AML-193 (cell line): ENCODE measurements at regions not wholly inside any gene's neighbourhood (a gene's known extent, or its start where the extent isn't known, plus 50 kb on each side); places are given as distances from the start of the nearest gene placed in this dataset.
"Not testable (repeated sequence)": the region's sequence is repeated elsewhere in the genome, so short reads cannot be mapped to it uniquely, and the experiment has no call there.

ENCODE experiments used
- DNase-seq, 2 experiments: peaks; one replicate each; lab custom pipeline; 2025; lab: John Stamatoyannopoulos, UW

DNA sequence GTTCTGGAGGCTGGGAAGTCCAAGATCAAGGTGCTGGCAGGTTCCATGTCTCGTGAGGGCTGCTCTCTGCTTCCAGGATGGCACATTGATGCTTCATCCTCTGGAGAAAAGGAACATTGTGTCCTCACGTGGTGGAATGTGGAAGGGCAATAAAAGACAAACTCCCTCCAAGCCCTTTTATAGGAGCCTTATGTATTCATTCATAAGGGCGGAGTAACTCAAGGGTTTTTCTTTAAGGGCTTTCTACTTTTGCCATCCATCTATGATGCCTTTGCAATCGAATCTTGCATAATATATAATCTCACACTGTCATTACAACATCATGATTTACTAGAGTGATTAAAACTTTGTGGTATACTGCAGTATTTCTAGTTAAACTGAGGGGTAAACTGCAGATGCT, 132.7 kb upstream of the DDHD1 start:
- DNase-seq, result no peak

DNA sequence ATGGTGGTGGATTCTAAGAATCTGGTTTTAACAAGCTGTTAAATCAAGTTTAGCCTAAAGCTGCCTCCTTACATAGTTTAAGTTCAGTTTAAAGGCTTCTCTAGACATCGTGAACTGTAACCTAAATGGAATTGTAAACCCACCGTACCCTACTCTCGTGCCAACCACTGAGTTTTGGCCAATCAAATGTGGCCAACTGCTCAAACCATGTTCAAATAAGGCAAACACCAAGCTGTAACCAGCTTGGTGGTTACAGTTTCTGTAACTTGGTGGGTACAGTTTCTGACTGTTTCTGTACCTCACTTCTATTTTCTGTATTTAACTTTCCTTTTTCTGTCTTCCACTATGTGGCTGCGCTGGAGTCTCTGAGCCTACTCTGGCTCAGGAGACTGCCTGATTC, 131.9 kb upstream of the DDHD1 start:
- no peak for DNase-seq

DNA sequence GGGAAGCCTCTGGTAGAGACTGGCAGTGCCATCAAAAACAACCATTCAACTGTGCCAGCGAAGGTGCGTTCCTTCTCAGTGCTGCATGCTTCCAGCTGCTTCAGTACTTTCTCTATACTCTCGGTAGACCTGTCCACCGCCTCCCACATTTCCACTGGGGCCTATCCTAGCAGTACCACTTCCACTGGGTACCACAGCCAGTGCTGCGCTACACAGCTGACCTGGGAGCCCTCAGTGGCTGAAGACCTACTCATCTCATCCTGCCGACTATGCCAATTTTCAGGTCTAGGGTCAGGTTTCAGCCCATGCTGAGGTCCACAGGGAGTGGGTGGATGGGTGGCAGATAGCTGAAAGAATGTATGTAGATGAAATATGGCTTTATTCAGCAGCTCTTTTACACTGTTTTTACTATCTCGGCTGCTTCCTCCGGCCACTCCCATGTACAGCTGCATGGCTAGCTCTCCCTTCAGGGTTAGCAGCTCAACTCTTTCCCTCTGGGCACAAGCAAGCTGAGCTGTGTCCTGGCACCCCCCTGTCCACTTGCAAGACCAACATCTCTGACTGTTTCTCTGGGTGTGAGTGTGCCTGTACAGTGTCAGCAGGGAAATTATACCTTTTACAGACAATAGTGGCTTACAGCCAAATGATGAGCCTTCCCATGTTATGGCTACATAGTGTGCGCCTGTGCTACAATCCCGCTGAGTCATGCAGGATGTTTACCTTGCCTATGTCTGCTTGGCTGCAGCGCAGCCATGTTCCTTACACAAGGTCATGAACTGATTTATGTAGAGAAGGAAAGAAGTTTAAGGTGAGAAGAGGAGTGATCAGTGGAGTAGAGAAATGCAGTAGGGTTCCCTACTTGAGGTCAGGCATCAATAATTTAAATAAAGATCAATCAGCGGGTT, 125.7 kb upstream of the DDHD1 start:
- DNase-seq, result no peak

DNA sequence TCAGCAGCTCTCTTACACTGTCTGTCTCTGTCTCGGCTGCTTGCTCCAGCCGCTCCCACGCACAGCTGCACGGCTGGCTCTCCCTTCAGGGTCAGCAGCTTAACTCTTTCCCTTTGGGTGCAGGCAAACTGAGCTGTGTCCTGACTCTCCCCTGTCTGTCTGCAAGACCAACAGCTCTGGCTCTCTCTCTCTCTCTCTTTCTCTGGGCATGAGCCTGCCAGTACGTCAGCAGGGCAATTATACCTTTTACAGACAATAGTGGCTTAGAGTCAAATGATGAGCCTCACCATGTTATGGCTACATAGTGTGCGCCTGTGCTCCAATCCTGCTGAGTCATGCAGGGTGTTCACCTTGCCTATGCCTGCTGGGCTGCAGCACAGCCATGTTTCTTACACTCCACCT, 120.5 kb upstream of the DDHD1 start:
- DNase-seq, result no peak

DNA sequence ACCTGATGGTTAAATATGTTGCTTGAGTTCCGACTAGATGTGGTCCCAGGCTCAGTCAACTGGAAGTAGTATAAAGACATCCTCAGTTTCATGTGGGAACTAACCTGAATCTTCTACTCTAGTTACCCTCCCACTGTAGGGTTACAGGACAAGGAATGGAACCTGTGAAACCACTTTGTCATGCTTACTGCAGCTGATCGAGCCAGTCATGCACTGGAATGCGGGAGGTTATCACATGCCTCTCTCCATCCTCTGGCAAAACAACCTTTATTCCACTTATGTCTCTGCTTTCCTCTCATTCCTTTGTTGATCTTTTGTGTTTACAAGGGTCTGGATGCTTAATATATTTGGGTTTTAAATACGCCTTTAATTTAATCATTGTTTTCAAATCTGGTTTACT, 111.9 kb upstream of the DDHD1 start:
- DNase-seq, result no peak

GRCh38 chr14:53260928-53261327, 107.8 kb upstream of the DDHD1 start:
- DNase-seq, result no peak

- DNase-seq, result no peak
These were observed 107.2 kb upstream of the DDHD1 start for GRCh38 chr14:53260286-53260685.

DNA sequence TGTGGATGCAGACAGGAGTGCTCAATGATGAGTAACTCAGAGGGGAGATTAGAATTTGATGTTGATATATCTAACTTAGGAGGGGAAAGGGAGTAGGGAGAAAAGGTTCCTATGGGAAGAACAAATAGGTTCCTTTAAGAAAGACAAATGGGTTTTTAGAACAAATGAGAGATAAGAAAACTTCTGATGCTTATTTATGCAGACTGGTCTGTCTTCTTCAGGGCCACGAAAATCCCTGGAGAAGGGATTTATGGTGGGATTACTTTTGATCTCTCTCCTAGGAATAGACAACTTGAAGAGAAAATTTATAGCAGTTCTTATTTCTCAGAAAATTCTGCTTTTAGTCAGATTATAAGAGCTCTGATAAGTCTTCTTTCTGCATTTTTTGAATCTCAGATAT, 99.0 kb upstream of the DDHD1 start:
- no peak for DNase-seq

- no peak for DNase-seq
These were observed 95.9 kb upstream of the DDHD1 start for GRCh38 chr14:53249059-53249458.

DNA sequence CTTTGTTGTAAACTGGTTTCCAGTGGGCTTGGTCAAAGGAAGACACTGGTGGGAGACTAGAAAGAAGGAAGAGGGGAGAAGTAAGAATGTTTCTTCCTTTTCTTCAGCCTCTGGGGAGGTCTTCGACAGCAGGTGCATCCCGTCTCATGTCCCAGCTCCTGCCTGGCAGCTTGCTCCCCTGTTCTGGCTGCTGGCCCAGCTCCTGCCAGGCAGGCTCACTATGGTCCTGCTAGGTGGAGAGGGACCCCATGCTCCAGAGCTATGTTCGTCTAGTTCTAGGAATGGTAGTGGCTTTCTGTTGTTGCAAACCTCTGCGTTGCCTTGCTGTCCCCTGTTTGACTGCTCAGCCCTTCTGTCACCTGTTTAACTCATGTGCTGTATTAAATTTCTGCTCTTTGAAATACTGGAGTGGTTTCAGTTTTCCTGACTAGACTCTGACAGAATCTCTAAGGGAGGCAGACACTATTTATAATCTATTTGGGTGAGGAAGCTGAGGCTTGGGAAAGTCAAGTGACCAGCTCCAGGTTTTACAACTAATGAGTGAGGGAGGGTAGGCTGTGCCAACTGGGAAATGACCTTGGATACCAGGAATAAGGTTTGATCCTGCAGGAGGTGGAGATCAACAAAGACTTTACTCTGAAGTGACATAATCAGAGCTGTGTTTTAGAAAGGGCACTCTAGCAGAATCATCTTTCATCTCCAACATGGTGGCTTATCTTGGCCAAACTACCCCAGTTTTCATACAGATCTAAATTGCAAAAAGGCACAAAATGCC, 94.7 kb upstream of the DDHD1 start:
- DNase-seq, result no peak

GRCh38 chr14:53242898-53243297, 89.8 kb upstream of the DDHD1 start:
- DNase-seq, result not testable (repeated sequence)

- DNase-seq, result no peak
These were observed 84.4 kb upstream of the DDHD1 start for GRCh38 chr14:53237488-53237887.

- no peak for DNase-seq
These were observed 83.6 kb upstream of the DDHD1 start for GRCh38 chr14:53236708-53237107.

- no peak for DNase-seq
These were observed 78.0 kb upstream of the DDHD1 start for GRCh38 chr14:53231171-53231570.

- DNase-seq, result no peak
These were observed 75.8 kb upstream of the DDHD1 start for GRCh38 chr14:53228966-53229365.

- DNase-seq, result no peak
These were observed 74.1 kb upstream of the DDHD1 start for GRCh38 chr14:53227154-53227718.

DNA sequence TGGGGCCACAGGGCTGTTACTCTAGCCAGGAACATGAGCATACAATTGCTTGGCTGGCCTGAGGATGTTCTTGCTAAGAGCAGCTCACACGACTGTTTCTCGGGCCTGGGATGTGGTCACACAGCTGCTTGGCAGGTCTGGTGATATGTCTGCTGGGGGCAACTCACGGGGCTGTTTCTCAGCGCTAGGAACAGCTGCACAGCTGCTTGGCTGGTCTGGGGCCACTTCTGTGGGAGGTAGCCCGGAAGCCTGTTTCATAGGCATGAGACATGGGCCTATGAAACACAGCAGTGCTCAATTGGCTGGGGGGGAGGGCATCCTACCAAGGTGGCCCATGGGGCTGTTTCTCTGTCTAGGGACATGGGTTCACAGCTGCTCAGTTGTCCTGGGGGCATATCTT, 73.4 kb upstream of the DDHD1 start:
- DNase-seq, result no peak

GRCh38 chr14:53220914-53221313, 67.8 kb upstream of the DDHD1 start:
- no peak for DNase-seq

DNA sequence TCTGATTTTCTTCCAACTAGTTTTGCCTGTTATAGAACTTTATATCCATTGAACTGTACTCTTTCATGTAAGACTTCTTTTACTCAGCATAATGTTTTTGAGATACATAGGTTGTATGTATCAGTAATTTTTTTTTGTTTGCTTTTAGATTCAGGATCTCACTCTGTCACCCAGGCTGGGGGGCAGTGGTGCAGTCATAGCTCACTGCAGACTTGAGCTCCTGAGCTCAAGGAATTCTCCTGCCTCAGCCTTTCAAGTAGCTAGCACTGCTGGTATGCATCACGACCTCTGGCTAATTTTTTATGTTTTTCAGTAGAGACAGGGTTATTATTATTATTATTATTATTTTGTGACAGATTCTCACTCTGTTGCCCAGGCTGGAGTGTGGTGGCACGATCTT, 65.0 kb upstream of the DDHD1 start:
- DNase-seq, result no peak

DNA sequence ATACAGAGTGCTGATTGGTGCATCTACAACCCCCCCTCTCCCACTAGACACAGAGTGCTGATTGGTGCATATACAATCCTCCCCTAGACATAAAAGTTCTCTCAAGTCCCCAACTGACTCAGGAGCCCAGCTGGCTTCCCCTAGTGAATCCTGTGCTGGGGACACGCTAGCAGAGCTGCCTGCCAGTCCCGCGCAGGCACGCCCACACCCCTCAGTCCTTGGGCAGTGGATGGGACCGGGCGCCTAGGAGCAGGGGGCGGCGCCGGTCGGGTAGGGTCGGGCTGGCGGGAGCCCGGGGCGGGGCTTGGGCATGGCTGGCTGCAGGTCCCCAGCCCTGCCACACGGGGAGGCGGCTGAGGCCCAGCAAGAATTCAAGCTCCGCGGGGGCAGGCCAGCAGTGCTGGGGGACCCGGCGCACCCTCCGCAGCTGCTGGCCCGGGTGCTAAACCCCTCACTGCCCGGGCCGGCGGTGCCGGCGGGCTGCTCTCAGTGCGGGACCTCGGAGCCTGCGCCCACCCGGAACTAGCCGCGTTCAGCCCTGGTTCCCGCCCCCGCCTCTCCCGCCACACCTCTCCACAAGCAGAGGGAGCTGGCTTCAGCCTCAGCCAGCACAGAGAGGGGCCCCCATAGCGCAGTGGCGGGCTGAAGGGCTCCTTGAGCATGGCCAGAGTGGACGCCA, 64.3 kb upstream of the DDHD1 start:
- DNase-seq, result peak; percentile 56 to 65

DNA sequence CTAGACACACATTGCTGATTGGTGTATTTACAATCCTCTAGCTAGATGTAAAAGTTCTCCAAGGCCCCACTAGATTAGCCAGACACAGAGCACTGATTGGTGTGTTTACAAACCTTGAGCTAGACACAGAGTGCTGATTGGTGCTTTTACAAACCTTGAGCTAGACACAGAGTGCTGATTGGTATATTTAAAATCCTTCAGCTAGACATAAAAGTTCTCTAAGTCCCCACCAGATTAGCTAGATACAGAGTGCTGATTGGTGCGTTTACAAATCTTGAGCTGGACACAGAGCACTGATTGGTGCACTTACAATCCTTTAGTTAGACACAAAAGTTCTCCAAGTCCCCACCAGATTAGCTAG, 63.8 kb upstream of the DDHD1 start:
- not testable (repeated sequence) for DNase-seq

- DNase-seq, result not testable (repeated sequence)
These were observed 63.4 kb upstream of the DDHD1 start for GRCh38 chr14:53216478-53216877.
